ENCODE measurements at regions not wholly inside any gene's neighbourhood (a gene's known extent, or its start where the extent isn't known, plus 50 kb on each side); places are given as distances from the start of the nearest gene placed in this dataset.

DNA sequence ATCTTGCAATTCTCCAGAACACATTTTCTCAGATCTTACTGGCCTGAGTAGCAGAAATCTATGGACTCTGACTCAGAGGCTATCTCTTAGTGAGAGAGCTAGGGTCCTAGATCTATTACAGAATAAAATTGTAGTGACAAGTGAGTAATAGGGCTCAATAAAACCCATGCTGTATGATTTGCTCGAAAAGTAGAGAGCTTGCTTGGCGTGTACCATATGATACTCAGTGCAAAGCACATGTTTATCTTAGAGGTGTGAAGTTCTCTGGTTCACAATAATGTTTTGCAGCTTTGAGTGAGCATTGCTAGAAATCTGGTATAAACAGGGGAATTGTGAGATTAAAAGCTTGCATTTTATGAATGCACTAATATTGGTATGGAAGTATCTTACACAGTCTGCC, 87.8 kb upstream of the PRSS16 start:
- no peaks in the 10 kb centered on the region for H3K27me3 ChIP-seq (ENCODE audit: control insufficient read depth, insufficient read depth, low read length)
- no peak for TF ChIP-seq CTCF (IDR thresholded peaks at IDR 0.05; ENCODE audit: insufficient read depth, low read length, severe bottlenecking)
- H3K36me3 ChIP-seq (ENCODE audit: control insufficient read depth, insufficient read depth, low read length): no peaks in the 10 kb centered on the region
- FAIRE-seq (no peak), DNase-seq (ENCODE audit: low read depth) (no peak)
- no peak overlapping the region for H3K4me3 ChIP-seq (ENCODE audit: low read depth, low read length)

- DNase-seq (ENCODE audit: low read depth): no peak
- FAIRE-seq: no peak
- TF ChIP-seq CTCF (IDR thresholded peaks at IDR 0.05; ENCODE audit: insufficient read depth, low read length, severe bottlenecking): no peak
- no peak overlapping the region for H3K4me3 ChIP-seq (ENCODE audit: low read depth, low read length)
- H3K27me3 ChIP-seq (ENCODE audit: control insufficient read depth, insufficient read depth, low read length): no peaks in the 10 kb centered on the region
- no peaks in the 10 kb centered on the region for H3K36me3 ChIP-seq (ENCODE audit: control insufficient read depth, insufficient read depth, low read length)
Measured at GRCh38 chr6:27161115-27161514, 86.4 kb upstream of the PRSS16 start.

GRCh38 chr6:27161603-27161945, 85.9 kb upstream of the PRSS16 start:
- Histone ChIP-seq H3K36me3 (ENCODE audit: control insufficient read depth, insufficient read depth, low read length) (no peaks in the 10 kb centered on the region), H3K4me3 (ENCODE audit: low read depth, low read length) (no peak overlapping the region), H3K27me3 (ENCODE audit: control insufficient read depth, insufficient read depth, low read length) (no peaks in the 10 kb centered on the region)
- FAIRE-seq (no peak), DNase-seq (ENCODE audit: low read depth) (no peak)
- TF ChIP-seq CTCF (IDR thresholded peaks at IDR 0.05; ENCODE audit: insufficient read depth, low read length, severe bottlenecking): no peak

DNA sequence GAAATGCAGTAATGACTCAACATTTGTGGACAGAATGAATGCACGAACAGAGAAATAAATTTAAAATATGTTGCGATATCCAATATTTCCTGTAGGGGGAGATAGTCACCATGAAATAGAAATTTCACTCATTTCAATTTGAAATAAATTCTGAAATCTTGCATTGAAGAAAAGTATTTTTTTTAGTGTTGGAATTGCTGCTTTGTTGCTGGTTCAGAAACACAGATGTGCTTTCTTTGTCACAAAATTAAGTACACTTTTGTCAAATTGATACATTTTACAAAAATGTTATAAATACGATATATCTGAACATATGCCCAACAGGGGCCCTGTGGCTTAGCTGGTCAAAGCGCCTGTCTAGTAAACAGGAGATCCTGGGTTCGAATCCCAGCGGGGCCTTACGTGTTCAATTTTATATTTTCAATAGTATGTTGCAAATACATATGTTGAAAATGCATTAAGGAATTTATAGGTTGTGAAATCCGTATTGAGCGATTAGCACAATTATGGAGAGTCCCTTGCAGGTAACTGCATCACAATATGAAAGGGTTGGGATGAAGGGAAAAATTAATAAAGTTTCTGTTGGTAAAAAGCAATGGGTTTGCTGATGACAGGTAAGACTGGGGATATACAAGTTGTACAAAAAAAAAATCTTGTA, 85.4 kb upstream of the PRSS16 start:
- H3K4me3 ChIP-seq (ENCODE audit: low read depth, low read length): no peak overlapping the region
- no peaks in the 10 kb centered on the region for H3K27me3 ChIP-seq (ENCODE audit: control insufficient read depth, insufficient read depth, low read length)
- no peak for FAIRE-seq
- peak; percentile 29 for TF ChIP-seq CTCF (IDR thresholded peaks at IDR 0.05; ENCODE audit: insufficient read depth, low read length, severe bottlenecking)
- DNase-seq (ENCODE audit: low read depth): peak; percentile 81
- no peaks in the 10 kb centered on the region for H3K36me3 ChIP-seq (ENCODE audit: control insufficient read depth, insufficient read depth, low read length)

GRCh38 chr6:27163834-27164233, 83.7 kb upstream of the PRSS16 start:
- FAIRE-seq (no peak), DNase-seq (ENCODE audit: low read depth) (no peak)
- no peaks in the 10 kb centered on the region for H3K27me3 ChIP-seq (ENCODE audit: control insufficient read depth, insufficient read depth, low read length)
- no peaks in the 10 kb centered on the region for H3K36me3 ChIP-seq (ENCODE audit: control insufficient read depth, insufficient read depth, low read length)
- no peak for TF ChIP-seq CTCF (IDR thresholded peaks at IDR 0.05; ENCODE audit: insufficient read depth, low read length, severe bottlenecking)
- no peak overlapping the region for H3K4me3 ChIP-seq (ENCODE audit: low read depth, low read length)

GRCh38 chr6:27168108-27168507, 79.4 kb upstream of the PRSS16 start:
- FAIRE-seq: no peak
- TF ChIP-seq CTCF (IDR thresholded peaks at IDR 0.05; ENCODE audit: insufficient read depth, low read length, severe bottlenecking): no peak

More at GRCh38 chr6:27168108-27168507, 79.4 kb upstream of the PRSS16 start:
- H3K36me3 ChIP-seq (ENCODE audit: control insufficient read depth, insufficient read depth, low read length): no peaks in the 10 kb centered on the region
- no peaks in the 10 kb centered on the region for H3K27me3 ChIP-seq (ENCODE audit: control insufficient read depth, insufficient read depth, low read length)
- no peak overlapping the region for H3K4me3 ChIP-seq (ENCODE audit: low read depth, low read length)
- no peak for DNase-seq (ENCODE audit: low read depth)

Measured in bronchial epithelial cell (primary cell).